RWPE2 (cell line): ENCODE measurements at regions not wholly inside any gene's neighbourhood (a gene's known extent, or its start where the extent isn't known, plus 50 kb on each side); places are given as distances from the start of the nearest gene placed in this dataset.
"Not testable (repeated sequence)": the region's sequence is repeated elsewhere in the genome, so short reads cannot be mapped to it uniquely, and the experiment has no call there.

Experiments used
- ATAC-seq: fragments of 200-7000 bp; cut with Tn5 transposase; 3 replicates; pipeline ENCODE4 v1.9.1; 2021; ENCODE audit warnings: low read depth
- DNase-seq: peaks from one replicate; pipeline ENCODE4 v3.0.0-alpha.2; 2020; ENCODE audit warnings: low spot score
- H3K27ac ChIP-seq: fragments of 450-650 bp; 2 replicates; pipeline ENCODE4 v1.5.1; 2017; ENCODE audit warnings: mild to moderate bottlenecking; ENCODE audit not compliant: poor library complexity, severe bottlenecking
- H3K27me3 ChIP-seq: fragments of 250-450 bp; sonication (Bioruptor Pico); 2 replicates; pipeline ENCODE4 v1.5.1; 2021; ENCODE audit warnings: mild to moderate bottlenecking, moderate library complexity; ENCODE audit not compliant: insufficient read depth, poor library complexity, severe bottlenecking
- H3K36me3 ChIP-seq: fragments of 250-450 bp; sonication (Bioruptor Pico); 2 replicates; pipeline ENCODE4 v1.5.1; 2020; ENCODE audit warnings: low read depth, mild to moderate bottlenecking, moderate library complexity
- H3K4me1 ChIP-seq: fragments of 250-450 bp; sonication (Bioruptor Pico); 2 replicates; pipeline ENCODE4 v1.5.1; 2021; ENCODE audit warnings: mild to moderate bottlenecking, moderate library complexity; ENCODE audit not compliant: insufficient read depth, poor library complexity, severe bottlenecking
- H3K4me3 ChIP-seq: fragments of 250-450 bp; sonication (Bioruptor Pico); 2 replicates; pipeline ENCODE4 v1.5.1; 2021; ENCODE audit warnings: mild to moderate bottlenecking, moderate library complexity; ENCODE audit not compliant: severe bottlenecking
- H3K9me3 ChIP-seq: fragments of 250-450 bp; sonication (Bioruptor Pico); 2 replicates; pipeline ENCODE4 v1.5.1; 2021; ENCODE audit warnings: mild to moderate bottlenecking, moderate library complexity; ENCODE audit not compliant: severe bottlenecking
- TF ChIP-seq, protein P1 (sequence below): fragments of 450-650 bp; IDR thresholded peaks from one replicate; pipeline ENCODE4 v1.5.1; 2017; ENCODE audit warnings: mild to moderate bottlenecking, moderate library complexity; ENCODE audit not compliant: poor library complexity, severe bottlenecking

DNA sequence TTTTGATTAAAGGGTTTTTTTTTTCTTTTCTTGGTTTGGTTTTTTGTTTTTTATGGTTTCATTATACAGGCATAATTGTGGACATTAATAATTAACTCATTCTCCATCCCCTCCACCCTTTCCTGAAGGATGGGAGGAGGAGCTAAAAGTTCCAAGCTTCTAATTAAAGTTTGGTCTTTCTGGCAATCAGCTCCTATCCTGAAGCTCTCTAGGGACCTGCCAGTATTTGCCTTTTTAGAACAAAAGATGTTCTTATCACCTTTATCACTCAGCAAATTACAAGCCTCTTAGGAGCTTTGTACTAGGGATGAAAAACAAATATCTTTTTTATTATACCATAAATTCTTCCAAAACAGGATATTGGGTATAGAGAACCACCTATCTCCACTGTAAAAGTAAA lies 589.8 kb downstream of the PDHA2 start:
- DNase-seq = no peak
- ATAC-seq = no peak
- Histone ChIP-seq H3K9me3 (no peaks in the 10 kb centered on the region), H3K4me3 (no peak overlapping the region), H3K4me1 (no peaks in the 10 kb centered on the region), H3K27ac (no peak overlapping the region), H3K36me3 (no peaks in the 10 kb centered on the region), H3K27me3 (no peaks in the 10 kb centered on the region)
- TF ChIP-seq, protein P1, sequence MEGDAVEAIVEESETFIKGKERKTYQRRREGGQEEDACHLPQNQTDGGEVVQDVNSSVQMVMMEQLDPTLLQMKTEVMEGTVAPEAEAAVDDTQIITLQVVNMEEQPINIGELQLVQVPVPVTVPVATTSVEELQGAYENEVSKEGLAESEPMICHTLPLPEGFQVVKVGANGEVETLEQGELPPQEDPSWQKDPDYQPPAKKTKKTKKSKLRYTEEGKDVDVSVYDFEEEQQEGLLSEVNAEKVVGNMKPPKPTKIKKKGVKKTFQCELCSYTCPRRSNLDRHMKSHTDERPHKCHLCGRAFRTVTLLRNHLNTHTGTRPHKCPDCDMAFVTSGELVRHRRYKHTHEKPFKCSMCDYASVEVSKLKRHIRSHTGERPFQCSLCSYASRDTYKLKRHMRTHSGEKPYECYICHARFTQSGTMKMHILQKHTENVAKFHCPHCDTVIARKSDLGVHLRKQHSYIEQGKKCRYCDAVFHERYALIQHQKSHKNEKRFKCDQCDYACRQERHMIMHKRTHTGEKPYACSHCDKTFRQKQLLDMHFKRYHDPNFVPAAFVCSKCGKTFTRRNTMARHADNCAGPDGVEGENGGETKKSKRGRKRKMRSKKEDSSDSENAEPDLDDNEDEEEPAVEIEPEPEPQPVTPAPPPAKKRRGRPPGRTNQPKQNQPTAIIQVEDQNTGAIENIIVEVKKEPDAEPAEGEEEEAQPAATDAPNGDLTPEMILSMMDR = no peak

- no peaks in the 10 kb centered on the region for H3K4me1 ChIP-seq
- no peaks in the 10 kb centered on the region for H3K36me3 ChIP-seq
- TF ChIP-seq, protein P1 = no peak
- no peak overlapping the region for H3K4me3 ChIP-seq
- ATAC-seq (no peak), DNase-seq (no peak)
- no peak overlapping the region for H3K27ac ChIP-seq
- H3K9me3 ChIP-seq = no peaks in the 10 kb centered on the region
- H3K27me3 ChIP-seq = no peaks in the 10 kb centered on the region
Observed at GRCh38 chr4:96431094-96431493, 591.2 kb downstream of the PDHA2 start.

DNA sequence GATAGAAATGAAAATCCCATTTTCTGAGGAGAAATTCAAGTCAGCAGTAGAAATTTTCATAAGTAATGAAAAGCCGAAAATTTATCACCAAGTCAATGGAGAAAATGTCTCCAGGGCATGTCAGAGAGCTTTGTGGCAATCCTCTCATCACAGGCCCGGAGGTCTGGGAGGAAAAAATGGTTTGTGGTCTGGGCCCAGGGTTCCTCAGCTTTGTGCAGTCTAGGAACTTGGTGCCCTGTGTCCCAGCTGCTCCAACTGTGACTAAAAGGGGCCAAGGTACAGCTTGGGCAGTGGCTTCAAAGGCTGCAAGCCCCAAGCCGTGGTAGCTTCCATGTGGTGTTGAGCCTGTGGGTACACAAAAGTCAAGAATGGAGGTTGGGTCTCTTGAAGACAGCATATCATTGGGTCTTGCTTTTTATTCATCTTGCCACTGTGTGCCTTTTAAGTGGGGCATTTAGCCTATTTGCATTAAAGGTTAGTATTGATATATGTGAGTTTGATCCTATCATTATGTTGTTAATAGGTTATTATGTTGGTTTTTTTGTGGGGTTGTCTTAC lies 608.5 kb downstream of the PDHA2 start:
- DNase-seq (no peak), ATAC-seq (no peak)
- TF ChIP-seq, protein P1 = no peak
- Histone ChIP-seq H3K4me1 (no peaks in the 10 kb centered on the region), H3K9me3 (peaks cover 3% of the 10 kb centered on the region), H3K27me3 (no peaks in the 10 kb centered on the region), H3K27ac (no peak overlapping the region), H3K36me3 (no peaks in the 10 kb centered on the region), H3K4me3 (no peak overlapping the region)

DNA sequence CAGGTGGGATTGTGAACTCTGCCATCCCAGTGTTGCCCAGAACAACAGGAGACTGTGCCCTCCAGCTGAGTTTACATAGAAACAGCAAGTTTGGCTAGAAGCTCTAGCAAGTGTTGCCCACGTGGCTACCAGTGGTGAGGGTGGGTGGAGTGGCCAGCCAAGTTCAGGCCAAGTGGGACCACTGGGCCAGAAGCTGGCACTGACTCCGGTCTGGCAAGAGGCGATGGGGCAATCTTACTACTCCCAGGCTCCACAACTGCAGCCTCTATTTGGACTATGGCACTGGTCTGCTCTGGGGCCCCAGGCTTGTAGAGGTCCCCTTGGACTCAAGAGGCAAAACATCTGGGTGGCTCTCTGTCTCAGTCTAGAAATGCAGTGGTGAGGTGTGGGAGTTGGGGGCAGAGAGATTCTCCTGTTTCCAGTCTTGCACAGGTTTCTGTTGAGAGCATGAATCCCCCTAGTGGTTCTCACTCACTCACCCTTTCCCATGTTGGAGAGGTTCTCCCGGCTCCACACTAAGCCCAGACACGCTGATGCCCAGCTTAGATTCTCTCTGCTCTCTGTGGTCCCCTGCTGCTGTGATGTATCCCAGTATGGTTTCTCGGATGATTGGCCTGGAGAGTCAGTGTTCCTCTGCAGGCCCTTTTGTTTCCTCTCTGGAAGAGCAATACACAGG lies 615.3 kb downstream of the PDHA2 start:
- Histone ChIP-seq H3K27me3 (no peaks in the 10 kb centered on the region), H3K4me3 (no peak overlapping the region), H3K9me3 (no peaks in the 10 kb centered on the region), H3K4me1 (no peaks in the 10 kb centered on the region), H3K36me3 (no peaks in the 10 kb centered on the region), H3K27ac (no peak overlapping the region)
- ATAC-seq (no peak), DNase-seq (no peak)
- TF ChIP-seq, protein P1 = no peak

DNA sequence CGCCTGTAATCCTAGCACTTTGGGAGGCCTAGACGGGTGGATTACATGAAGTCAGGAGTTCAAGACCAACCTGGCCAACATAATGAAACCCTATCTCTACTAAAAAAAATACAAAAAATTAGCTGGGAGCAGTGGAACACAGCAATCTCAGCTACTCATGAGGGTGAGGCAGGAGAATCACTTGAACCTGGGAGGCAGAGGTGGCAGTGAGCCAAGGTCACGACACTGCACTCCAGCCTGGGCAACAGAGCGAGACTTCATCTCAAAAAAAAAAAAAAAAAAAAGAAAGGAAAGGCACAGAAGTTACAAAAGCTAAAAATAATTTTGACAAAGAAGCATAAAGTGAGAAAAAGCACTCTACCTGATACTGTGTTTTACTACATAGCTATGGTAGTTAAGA lies 618.1 kb downstream of the PDHA2 start:
- H3K36me3 ChIP-seq, H3K4me1 ChIP-seq: not testable (repeated sequence)

More for the DNA sequence above, 618.1 kb downstream of the PDHA2 start:
- not testable (repeated sequence) for H3K27me3 ChIP-seq, H3K4me3 ChIP-seq, ATAC-seq, H3K9me3 ChIP-seq, DNase-seq, H3K27ac ChIP-seq
